ENCODE measurements at regions not wholly inside any gene's neighbourhood (a gene's known extent, or its start where the extent isn't known, plus 50 kb on each side); places are given as distances from the start of the nearest gene placed in this dataset.

GRCh38 chr1:31515056-31515775 lies 61.1 kb upstream of the TINAGL1 start:
- Histone ChIP-seq H3K27me3 (ENCODE audit: control insufficient read depth, insufficient read depth, low read length) (no peaks in the 10 kb centered on the region), H3K36me3 (ENCODE audit: control insufficient read depth, insufficient read depth, low read length) (no peaks in the 10 kb centered on the region), H3K27ac (ENCODE audit: low read length) (no peak overlapping the region), H3K9me3 (ENCODE audit: control insufficient read depth, insufficient read depth, low read depth, low read length) (no peaks in the 10 kb centered on the region), H3K4me3 (ENCODE audit: low read depth in 2 of 2, low read length in 2 of 2) (no peak overlapping the region), H3K4me1 (ENCODE audit: control insufficient read depth, insufficient read depth, low read length) (no peaks in the 10 kb centered on the region)
- TF ChIP-seq SIN3A (IDR thresholded peaks at IDR 0.05; ENCODE audit: borderline replicate concordance, insufficient read depth, low read depth, low read length) (no peak), TCF7L2 (IDR thresholded peaks at IDR 0.05; ENCODE audit: low read depth, low read length) (no peak), REST (IDR thresholded peaks at IDR 0.05; ENCODE audit: insufficient read depth in 1 of 2, low read depth in 2 of 2, low read length in 1 of 2) (no peak), POLR2AphosphoS5 (IDR thresholded peaks at IDR 0.05; ENCODE audit: low read depth, low read length) (no peak), CTCF (IDR thresholded peaks at IDR 0.05) (no peak)
- ChIA-PET CTCF (no interaction called here), POLR2A (no interaction called here)
- intact Hi-C loops (cut with micrococcal nuclease; ENCODE audit: unreplicated experiment), result no loop called here
- DNase-seq (ENCODE audit: low read depth, low spot score) (no peak), ATAC-seq (no peak)
- in situ Hi-C loops (cut with HindIII; ENCODE audit: low pct_unique_long_range_greater_than_20kb, low sequenced_read_pairs), result no loop called here
- BruUV-seq (replicated peaks), result no TSS peak

GRCh38 chr1:31515936-31516335 lies 60.4 kb upstream of the TINAGL1 start:
- H3K4me3 ChIP-seq (ENCODE audit: low read depth in 2 of 2, low read length in 2 of 2), result no peak overlapping the region
- CTCF ChIA-PET, result no interaction called here
- ATAC-seq (no peak), DNase-seq (ENCODE audit: low read depth, low spot score) (no peak)
- POLR2A ChIA-PET, result no interaction called here
- no peaks in the 10 kb centered on the region for H3K4me1 ChIP-seq (ENCODE audit: control insufficient read depth, insufficient read depth, low read length)
- H3K9me3 ChIP-seq (ENCODE audit: control insufficient read depth, insufficient read depth, low read depth, low read length), result no peaks in the 10 kb centered on the region
- H3K27me3 ChIP-seq (ENCODE audit: control insufficient read depth, insufficient read depth, low read length), result no peaks in the 10 kb centered on the region
- TF ChIP-seq TCF7L2 (IDR thresholded peaks at IDR 0.05; ENCODE audit: low read depth, low read length) (no peak), POLR2AphosphoS5 (IDR thresholded peaks at IDR 0.05; ENCODE audit: low read depth, low read length) (no peak), REST (IDR thresholded peaks at IDR 0.05; ENCODE audit: insufficient read depth in 1 of 2, low read depth in 2 of 2, low read length in 1 of 2) (no peak), SIN3A (IDR thresholded peaks at IDR 0.05; ENCODE audit: borderline replicate concordance, insufficient read depth, low read depth, low read length) (no peak), CTCF (IDR thresholded peaks at IDR 0.05) (no peak)
- no TSS peak for BruUV-seq (replicated peaks)
- H3K36me3 ChIP-seq (ENCODE audit: control insufficient read depth, insufficient read depth, low read length), result no peaks in the 10 kb centered on the region
- in situ Hi-C loops (cut with HindIII; ENCODE audit: low pct_unique_long_range_greater_than_20kb, low sequenced_read_pairs), result no loop called here
- no peak overlapping the region for H3K27ac ChIP-seq (ENCODE audit: low read length)
- intact Hi-C loops (cut with micrococcal nuclease; ENCODE audit: unreplicated experiment), result no loop called here

Data from Panc1 (cell line).